ENCODE measurements at regions not wholly inside any gene's neighbourhood (a gene's known extent, or its start where the extent isn't known, plus 50 kb on each side); places are given as distances from the start of the nearest gene placed in this dataset.

DNA sequence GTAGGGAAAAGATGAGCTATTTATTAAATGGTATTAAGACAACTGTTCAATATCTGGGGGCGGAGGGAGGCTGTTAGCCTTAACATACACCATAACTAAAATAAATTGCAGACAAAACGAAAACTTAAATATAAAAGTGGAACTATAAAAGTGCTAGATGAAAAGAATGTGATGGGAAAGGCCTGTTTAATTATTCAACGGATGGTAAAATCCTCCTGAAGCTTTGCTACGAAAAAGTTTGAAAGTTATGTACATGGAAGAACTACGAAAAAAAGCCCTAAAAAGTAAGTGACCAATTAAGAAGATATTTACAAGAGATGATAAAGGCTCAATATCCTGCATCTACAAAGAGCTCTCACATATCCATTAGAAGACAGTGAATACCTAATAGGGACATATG, 197.8 kb upstream of the IER5L start (continued):
- TF ChIP-seq, protein P1, sequence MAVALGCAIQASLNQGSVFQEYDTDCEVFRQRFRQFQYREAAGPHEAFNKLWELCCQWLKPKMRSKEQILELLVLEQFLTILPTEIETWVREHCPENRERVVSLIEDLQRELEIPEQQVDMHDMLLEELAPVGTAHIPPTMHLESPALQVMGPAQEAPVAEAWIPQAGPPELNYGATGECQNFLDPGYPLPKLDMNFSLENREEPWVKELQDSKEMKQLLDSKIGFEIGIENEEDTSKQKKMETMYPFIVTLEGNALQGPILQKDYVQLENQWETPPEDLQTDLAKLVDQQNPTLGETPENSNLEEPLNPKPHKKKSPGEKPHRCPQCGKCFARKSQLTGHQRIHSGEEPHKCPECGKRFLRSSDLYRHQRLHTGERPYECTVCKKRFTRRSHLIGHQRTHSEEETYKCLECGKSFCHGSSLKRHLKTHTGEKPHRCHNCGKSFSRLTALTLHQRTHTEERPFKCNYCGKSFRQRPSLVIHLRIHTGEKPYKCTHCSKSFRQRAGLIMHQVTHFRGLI (tag by site-specific recombination; IDR thresholded peaks at IDR 0.05), result no peak
- TF ChIP-seq ZNF626 (tag by site-specific recombination; IDR thresholded peaks at IDR 0.05) (no peak), ZNF394 (tag by site-specific recombination; IDR thresholded peaks at IDR 0.05; ENCODE audit: borderline replicate concordance) (no peak), BCL11A (tag by site-specific recombination; IDR thresholded peaks at IDR 0.05; ENCODE audit: low read depth) (no peak), ZNF140 (tag by site-specific recombination; IDR thresholded peaks at IDR 0.05) (no peak), ZNF391 (tag by site-specific recombination; IDR thresholded peaks at IDR 0.05; ENCODE audit: borderline replicate concordance, low read depth) (no peak)

DNA sequence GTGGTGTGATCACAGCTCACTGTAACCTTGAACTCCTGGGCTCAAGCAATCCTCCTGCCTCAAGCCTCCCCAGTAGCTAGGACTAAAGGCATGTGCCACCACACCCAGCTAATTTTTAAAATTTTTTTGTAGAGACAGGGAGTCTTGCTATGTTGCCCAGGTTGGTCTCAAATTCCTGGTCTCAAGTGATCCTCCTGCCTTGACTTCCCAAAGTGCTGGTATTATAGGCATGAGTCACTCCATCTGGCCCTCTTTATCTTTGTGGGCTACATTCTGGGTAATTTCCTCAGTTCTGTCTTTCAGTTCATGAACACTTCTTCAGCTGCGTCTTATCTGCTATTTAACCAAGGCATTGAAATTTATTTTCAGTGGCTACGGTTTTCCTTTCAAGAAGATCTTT, 196.6 kb upstream of the IER5L start:
- Histone ChIP-seq H3K4me1 (ENCODE audit: control insufficient read depth, insufficient read depth, low read length) (no peaks in the 10 kb centered on the region), H3K9me3 (ENCODE audit: control insufficient read depth, insufficient read depth, low read depth, low read length) (no peaks in the 10 kb centered on the region), H3K4me3 (ENCODE audit: low read depth, low read length) (no peak overlapping the region), H3K27ac (ENCODE audit: extremely low read depth, low read depth, low read length) (no peak overlapping the region), H3K36me3 (ENCODE audit: control insufficient read depth in 2 of 2, insufficient read depth in 1 of 2, low read length in 2 of 2) (no peaks in the 10 kb centered on the region)
- POLR2A ChIA-PET, result no interaction called here
- CTCF ChIA-PET, result interaction anchor here (0.6 kb wide), 1 partner anchor 158 kb away, joined by 3 read pairs; no protein-coding TSS in a partner anchor
- TF ChIP-seq, protein P2, sequence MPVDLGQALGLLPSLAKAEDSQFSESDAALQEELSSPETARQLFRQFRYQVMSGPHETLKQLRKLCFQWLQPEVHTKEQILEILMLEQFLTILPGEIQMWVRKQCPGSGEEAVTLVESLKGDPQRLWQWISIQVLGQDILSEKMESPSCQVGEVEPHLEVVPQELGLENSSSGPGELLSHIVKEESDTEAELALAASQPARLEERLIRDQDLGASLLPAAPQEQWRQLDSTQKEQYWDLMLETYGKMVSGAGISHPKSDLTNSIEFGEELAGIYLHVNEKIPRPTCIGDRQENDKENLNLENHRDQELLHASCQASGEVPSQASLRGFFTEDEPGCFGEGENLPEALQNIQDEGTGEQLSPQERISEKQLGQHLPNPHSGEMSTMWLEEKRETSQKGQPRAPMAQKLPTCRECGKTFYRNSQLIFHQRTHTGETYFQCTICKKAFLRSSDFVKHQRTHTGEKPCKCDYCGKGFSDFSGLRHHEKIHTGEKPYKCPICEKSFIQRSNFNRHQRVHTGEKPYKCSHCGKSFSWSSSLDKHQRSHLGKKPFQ (tag by site-specific recombination; IDR thresholded peaks at IDR 0.05), result no peak
- TF ChIP-seq ZNF239 (tag by site-specific recombination; IDR thresholded peaks at IDR 0.05) (no peak), ZBTB48 (tag by site-specific recombination; IDR thresholded peaks at IDR 0.05) (no peak), ZBTB7A (tag by site-specific recombination; IDR thresholded peaks at IDR 0.05; ENCODE audit: low read depth) (no peak), ZNF354C (tag by site-specific recombination; IDR thresholded peaks at IDR 0.05; ENCODE audit: borderline replicate concordance, low read depth) (no peak), KLF16 (tag by site-specific recombination; IDR thresholded peaks at IDR 0.05) (no peak), ZNF585B (tag by site-specific recombination; IDR thresholded peaks at IDR 0.05) (no peak), ZNF292 (tag by site-specific recombination; IDR thresholded peaks at IDR 0.05; ENCODE audit: borderline replicate concordance, low read depth) (no peak), BCL11B (tag by site-specific recombination; IDR thresholded peaks at IDR 0.05; ENCODE audit: low read depth) (no peak), ZFP41 (tag by site-specific recombination; IDR thresholded peaks at IDR 0.05; ENCODE audit: borderline replicate concordance) (no peak), ZNF248 (tag by site-specific recombination; IDR thresholded peaks at IDR 0.05) (no peak), MZF1 (tag by site-specific recombination; IDR thresholded peaks at IDR 0.05; ENCODE audit: borderline replicate concordance) (no peak), GLI4 (tag by site-specific recombination; IDR thresholded peaks at IDR 0.05) (no peak), ZFHX2 (tag by site-specific recombination; conservative IDR thresholded peaks at IDR 0.05) (no peak), ZNF391 (tag by site-specific recombination; IDR thresholded peaks at IDR 0.05; ENCODE audit: borderline replicate concordance, low read depth) (no peak)
- TF ChIP-seq, protein P3, sequence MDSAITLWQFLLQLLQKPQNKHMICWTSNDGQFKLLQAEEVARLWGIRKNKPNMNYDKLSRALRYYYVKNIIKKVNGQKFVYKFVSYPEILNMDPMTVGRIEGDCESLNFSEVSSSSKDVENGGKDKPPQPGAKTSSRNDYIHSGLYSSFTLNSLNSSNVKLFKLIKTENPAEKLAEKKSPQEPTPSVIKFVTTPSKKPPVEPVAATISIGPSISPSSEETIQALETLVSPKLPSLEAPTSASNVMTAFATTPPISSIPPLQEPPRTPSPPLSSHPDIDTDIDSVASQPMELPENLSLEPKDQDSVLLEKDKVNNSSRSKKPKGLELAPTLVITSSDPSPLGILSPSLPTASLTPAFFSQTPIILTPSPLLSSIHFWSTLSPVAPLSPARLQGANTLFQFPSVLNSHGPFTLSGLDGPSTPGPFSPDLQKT (IDR thresholded peaks at IDR 0.05; ENCODE audit: borderline replicate concordance, low read depth, low read length), result no peak
- TF ChIP-seq, protein P4, sequence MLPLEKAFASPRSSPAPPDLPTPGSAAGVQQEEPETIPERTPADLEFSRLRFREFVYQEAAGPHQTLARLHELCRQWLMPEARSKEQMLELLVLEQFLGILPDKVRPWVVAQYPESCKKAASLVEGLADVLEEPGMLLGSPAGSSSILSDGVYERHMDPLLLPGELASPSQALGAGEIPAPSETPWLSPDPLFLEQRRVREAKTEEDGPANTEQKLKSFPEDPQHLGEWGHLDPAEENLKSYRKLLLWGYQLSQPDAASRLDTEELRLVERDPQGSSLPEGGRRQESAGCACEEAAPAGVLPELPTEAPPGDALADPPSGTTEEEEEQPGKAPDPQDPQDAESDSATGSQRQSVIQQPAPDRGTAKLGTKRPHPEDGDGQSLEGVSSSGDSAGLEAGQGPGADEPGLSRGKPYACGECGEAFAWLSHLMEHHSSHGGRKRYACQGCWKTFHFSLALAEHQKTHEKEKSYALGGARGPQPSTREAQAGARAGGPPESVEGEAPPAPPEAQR (tag by site-specific recombination; IDR thresholded peaks at IDR 0.05), result no peak
- TF ChIP-seq, protein P5, sequence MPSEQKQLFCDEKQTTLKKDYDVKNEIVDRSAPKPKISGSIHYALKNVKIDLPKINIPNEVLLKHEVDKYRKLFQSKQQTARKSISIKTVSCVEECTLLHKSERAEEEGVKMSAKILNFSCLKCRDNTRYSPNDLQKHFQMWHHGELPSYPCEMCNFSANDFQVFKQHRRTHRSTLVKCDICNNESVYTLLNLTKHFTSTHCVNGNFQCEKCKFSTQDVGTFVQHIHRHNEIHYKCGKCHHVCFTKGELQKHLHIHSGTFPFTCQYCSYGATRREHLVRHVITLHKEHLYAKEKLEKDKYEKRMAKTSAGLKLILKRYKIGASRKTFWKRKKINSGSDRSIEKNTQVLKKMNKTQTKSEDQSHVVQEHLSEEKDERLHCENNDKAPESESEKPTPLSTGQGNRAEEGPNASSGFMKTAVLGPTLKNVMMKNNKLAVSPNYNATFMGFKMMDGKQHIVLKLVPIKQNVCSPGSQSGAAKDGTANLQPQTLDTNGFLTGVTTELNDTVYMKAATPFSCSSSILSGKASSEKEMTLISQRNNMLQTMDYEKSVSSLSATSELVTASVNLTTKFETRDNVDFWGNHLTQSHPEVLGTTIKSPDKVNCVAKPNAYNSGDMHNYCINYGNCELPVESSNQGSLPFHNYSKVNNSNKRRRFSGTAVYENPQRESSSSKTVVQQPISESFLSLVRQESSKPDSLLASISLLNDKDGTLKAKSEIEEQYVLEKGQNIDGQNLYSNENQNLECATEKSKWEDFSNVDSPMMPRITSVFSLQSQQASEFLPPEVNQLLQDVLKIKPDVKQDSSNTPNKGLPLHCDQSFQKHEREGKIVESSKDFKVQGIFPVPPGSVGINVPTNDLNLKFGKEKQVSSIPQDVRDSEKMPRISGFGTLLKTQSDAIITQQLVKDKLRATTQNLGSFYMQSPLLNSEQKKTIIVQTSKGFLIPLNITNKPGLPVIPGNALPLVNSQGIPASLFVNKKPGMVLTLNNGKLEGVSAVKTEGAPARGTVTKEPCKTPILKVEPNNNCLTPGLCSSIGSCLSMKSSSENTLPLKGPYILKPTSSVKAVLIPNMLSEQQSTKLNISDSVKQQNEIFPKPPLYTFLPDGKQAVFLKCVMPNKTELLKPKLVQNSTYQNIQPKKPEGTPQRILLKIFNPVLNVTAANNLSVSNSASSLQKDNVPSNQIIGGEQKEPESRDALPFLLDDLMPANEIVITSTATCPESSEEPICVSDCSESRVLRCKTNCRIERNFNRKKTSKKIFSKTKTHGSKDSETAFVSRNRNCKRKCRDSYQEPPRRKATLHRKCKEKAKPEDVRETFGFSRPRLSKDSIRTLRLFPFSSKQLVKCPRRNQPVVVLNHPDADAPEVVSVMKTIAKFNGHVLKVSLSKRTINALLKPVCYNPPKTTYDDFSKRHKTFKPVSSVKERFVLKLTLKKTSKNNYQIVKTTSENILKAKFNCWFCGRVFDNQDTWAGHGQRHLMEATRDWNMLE (tag by site-specific recombination; conservative IDR thresholded peaks at IDR 0.05; ENCODE audit: low read depth), result no peak
